RWPE2 (cell line): ENCODE measurements at regions not wholly inside any gene's neighbourhood (a gene's known extent, or its start where the extent isn't known, plus 50 kb on each side); places are given as distances from the start of the nearest gene placed in this dataset.

Experiments
- ATAC-seq: fragments of 200-7000 bp; cut with Tn5 transposase; 3 replicates; pipeline ENCODE4 v1.9.1; 2021; ENCODE audit warnings: low read depth
- DNase-seq: peaks from one replicate; pipeline ENCODE4 v3.0.0-alpha.2; 2020; ENCODE audit warnings: low spot score
- H3K27ac ChIP-seq: fragments of 450-650 bp; 2 replicates; pipeline ENCODE4 v1.5.1; 2017; ENCODE audit warnings: mild to moderate bottlenecking; ENCODE audit not compliant: poor library complexity, severe bottlenecking
- H3K27me3 ChIP-seq: fragments of 250-450 bp; sonication (Bioruptor Pico); 2 replicates; pipeline ENCODE4 v1.5.1; 2021; ENCODE audit warnings: mild to moderate bottlenecking, moderate library complexity; ENCODE audit not compliant: insufficient read depth, poor library complexity, severe bottlenecking
- H3K36me3 ChIP-seq: fragments of 250-450 bp; sonication (Bioruptor Pico); 2 replicates; pipeline ENCODE4 v1.5.1; 2020; ENCODE audit warnings: low read depth, mild to moderate bottlenecking, moderate library complexity
- H3K4me1 ChIP-seq: fragments of 250-450 bp; sonication (Bioruptor Pico); 2 replicates; pipeline ENCODE4 v1.5.1; 2021; ENCODE audit warnings: mild to moderate bottlenecking, moderate library complexity; ENCODE audit not compliant: insufficient read depth, poor library complexity, severe bottlenecking
- H3K4me3 ChIP-seq: fragments of 250-450 bp; sonication (Bioruptor Pico); 2 replicates; pipeline ENCODE4 v1.5.1; 2021; ENCODE audit warnings: mild to moderate bottlenecking, moderate library complexity; ENCODE audit not compliant: severe bottlenecking
- H3K9me3 ChIP-seq: fragments of 250-450 bp; sonication (Bioruptor Pico); 2 replicates; pipeline ENCODE4 v1.5.1; 2021; ENCODE audit warnings: mild to moderate bottlenecking, moderate library complexity; ENCODE audit not compliant: severe bottlenecking
- TF ChIP-seq, protein P1 (sequence below): fragments of 450-650 bp; IDR thresholded peaks from one replicate; pipeline ENCODE4 v1.5.1; 2017; ENCODE audit warnings: mild to moderate bottlenecking, moderate library complexity; ENCODE audit not compliant: poor library complexity, severe bottlenecking

DNA sequence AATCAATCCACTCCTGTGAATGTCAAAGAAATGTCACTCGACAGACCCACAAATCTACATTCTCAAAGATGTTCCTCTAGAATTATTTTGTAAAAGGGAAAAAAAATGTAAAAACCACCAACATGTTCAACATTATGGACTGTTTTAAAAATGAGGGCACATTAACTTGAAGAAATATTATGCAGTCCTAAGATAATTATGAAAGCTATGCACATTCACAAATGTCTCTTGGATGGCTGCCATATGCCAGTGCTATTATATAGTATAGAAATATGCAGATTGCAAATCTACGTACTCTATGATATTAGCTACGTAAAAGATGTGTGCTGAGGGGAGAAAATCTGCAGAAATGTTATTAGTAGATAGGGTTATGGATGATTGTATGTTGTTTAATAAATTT lies 334.2 kb downstream of the BMP4 start:
- no peak for ATAC-seq
- Histone ChIP-seq H3K36me3 (no peaks in the 10 kb centered on the region), H3K9me3 (no peaks in the 10 kb centered on the region), H3K4me1 (no peaks in the 10 kb centered on the region), H3K4me3 (no peak overlapping the region), H3K27ac (no peak overlapping the region), H3K27me3 (peaks cover 26% of the 10 kb centered on the region)
- DNase-seq, result no peak
- TF ChIP-seq, protein P1, sequence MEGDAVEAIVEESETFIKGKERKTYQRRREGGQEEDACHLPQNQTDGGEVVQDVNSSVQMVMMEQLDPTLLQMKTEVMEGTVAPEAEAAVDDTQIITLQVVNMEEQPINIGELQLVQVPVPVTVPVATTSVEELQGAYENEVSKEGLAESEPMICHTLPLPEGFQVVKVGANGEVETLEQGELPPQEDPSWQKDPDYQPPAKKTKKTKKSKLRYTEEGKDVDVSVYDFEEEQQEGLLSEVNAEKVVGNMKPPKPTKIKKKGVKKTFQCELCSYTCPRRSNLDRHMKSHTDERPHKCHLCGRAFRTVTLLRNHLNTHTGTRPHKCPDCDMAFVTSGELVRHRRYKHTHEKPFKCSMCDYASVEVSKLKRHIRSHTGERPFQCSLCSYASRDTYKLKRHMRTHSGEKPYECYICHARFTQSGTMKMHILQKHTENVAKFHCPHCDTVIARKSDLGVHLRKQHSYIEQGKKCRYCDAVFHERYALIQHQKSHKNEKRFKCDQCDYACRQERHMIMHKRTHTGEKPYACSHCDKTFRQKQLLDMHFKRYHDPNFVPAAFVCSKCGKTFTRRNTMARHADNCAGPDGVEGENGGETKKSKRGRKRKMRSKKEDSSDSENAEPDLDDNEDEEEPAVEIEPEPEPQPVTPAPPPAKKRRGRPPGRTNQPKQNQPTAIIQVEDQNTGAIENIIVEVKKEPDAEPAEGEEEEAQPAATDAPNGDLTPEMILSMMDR, result no peak

DNA sequence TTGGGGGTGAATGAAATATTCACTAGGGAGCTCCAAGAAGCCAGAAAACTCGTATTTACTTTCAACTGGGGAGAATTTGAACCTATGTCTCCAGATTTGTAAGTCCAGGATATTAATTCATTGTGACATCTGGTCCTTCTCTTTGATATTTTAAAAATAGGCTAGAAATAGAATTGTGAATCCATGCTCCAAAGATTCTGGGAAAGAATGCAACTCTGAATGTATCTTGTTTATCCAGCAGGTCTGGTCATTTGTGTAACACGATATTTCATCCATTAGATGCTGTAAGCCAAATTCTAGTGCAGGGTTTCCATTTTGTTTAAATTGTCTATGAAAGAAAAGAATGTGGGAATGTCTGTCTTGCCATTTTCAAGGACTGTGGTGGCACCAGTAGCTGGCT lies 334.7 kb downstream of the BMP4 start:
- no peak overlapping the region for H3K27ac ChIP-seq
- H3K4me3 ChIP-seq, result no peak overlapping the region
- no peaks in the 10 kb centered on the region for H3K4me1 ChIP-seq
- ATAC-seq (no peak), DNase-seq (no peak)
- H3K9me3 ChIP-seq, result no peaks in the 10 kb centered on the region
- no peaks in the 10 kb centered on the region for H3K36me3 ChIP-seq
- H3K27me3 ChIP-seq, result peaks cover 21% of the 10 kb centered on the region
- TF ChIP-seq, protein P1, result no peak

DNA sequence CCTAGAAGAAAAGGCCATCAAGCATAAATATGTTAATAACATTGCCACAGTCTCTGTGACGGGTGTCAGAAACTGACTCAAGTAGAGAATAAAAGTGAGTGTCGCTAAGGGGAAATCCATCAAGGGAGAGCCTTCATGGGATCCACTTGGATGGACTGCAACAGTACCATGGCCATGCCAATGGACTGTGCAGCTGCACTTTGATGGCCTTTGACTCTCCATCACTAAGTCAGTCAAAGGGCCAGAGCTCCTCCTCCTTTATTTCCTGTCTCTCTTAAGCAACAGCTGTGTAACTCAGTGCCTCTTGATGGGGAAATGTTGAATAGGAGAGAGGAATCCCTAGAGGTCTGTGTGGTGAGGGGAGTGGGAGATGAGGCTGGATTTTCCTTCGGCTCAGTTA lies 335.2 kb downstream of the BMP4 start:
- ATAC-seq, result no peak

DNA sequence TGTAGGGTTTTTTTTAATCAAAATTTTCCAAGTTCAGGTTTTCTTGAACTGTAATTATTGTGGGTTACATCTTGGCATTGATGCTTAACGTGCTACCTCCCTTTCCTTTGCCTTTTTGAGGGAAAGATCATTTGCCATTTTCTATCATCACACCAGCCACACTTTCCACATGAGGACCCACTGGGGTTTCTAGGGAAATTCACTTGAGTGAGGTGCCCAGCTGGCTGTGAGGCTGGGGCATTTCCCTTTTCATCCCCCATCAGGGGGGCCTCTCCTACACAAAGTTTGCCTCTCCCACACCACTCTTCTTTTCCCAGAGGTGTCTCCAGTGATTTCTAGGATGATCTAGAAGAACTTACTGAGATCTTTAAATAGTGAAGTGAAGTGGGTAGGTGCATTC lies 335.7 kb downstream of the BMP4 start:
- Histone ChIP-seq H3K27ac (no peak overlapping the region), H3K4me1 (no peaks in the 10 kb centered on the region), H3K36me3 (no peaks in the 10 kb centered on the region), H3K27me3 (peaks cover 11% of the 10 kb centered on the region), H3K9me3 (no peaks in the 10 kb centered on the region), H3K4me3 (no peak overlapping the region)
- TF ChIP-seq, protein P1, result no peak
- DNase-seq (no peak), ATAC-seq (no peak)

More for the DNA sequence above, 335.2 kb downstream of the BMP4 start:
- TF ChIP-seq, protein P1, result no peak
- Histone ChIP-seq H3K9me3 (no peaks in the 10 kb centered on the region), H3K4me1 (no peaks in the 10 kb centered on the region), H3K27me3 (peaks cover 16% of the 10 kb centered on the region), H3K4me3 (no peak overlapping the region), H3K27ac (no peak overlapping the region), H3K36me3 (no peaks in the 10 kb centered on the region)
- DNase-seq, result no peak

DNA sequence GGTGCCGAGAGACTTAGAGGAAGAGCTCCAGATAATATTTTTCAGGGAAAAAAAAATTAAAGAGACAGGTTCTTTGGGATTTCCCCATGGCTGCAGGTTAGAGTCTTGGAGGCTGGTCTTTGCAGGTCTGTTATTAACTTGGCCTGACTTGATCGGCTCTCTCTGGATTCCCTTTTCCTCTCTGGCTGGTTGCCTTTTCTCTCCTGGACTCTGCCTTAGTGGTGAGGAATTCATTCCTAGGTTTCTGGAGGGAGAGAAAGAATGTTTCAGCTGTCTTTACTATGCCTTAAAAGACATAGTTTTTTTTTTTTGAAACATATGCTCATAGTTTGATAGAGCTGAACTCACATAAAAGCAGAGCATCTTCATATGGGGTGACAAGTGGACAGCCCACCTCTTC lies 336.3 kb downstream of the BMP4 start:
- Histone ChIP-seq H3K27me3 (peaks cover 6% of the 10 kb centered on the region), H3K27ac (no peak overlapping the region), H3K36me3 (no peaks in the 10 kb centered on the region), H3K4me1 (no peaks in the 10 kb centered on the region), H3K9me3 (no peaks in the 10 kb centered on the region), H3K4me3 (no peak overlapping the region)
- DNase-seq (no peak), ATAC-seq (no peak)
- TF ChIP-seq, protein P1, result no peak
